K562 (cell line): ENCODE measurements at regions not wholly inside any gene's neighbourhood (a gene's known extent, or its start where the extent isn't known, plus 50 kb on each side); places are given as distances from the start of the nearest gene placed in this dataset.

Experiments
- ATAC-seq: fragments of 200-7000 bp; cut with Tn5 transposase; 3 replicates; pipeline ENCODE4 v1.9.1; 2020; ENCODE audit warnings: moderate library complexity
- BruUV-seq: library from RNA; stranded (reverse); fragments of 400-500 nt; replicated peaks from 2 replicates; lab custom pipeline; 2021; lab: Mats Ljungman, UMichigan
- CTCF ChIA-PET: fragments of 300-600 bp; formaldehyde crosslinking; extraction: SDS; loops from one replicate; lab custom pipeline; 2021; ENCODE audit warnings: low intra/inter-chr PET ratio; lab: Yijun Ruan, JAX
- POLR2A ChIA-PET: fragments of 300-600, 350-650 bp; sonication (Branson Sonifier 250); formaldehyde crosslinking; extraction: SDS; loops from one replicate; lab custom pipeline; 2021; ENCODE audit warnings: antibody characterized with exemption, inconsistent platforms; lab: Yijun Ruan, JAX
- DNase-seq, 4 experiments: peaks; one replicate each; pipeline versions ENCODE4 v3.0.0 to v3.0.0-alpha.2; 2011 to 2018; ENCODE audit warnings: low spot score in 3 of 4, mixed read lengths in 3 of 4; ENCODE audit errors: extremely low read depth in 1 of 4
- FAIRE-seq: peaks from 2 replicates; lab custom pipeline; 2011; peaks lifted over from hg19 to GRCh38; lab: Jason Lieb, UNC
- H2AFZ ChIP-seq: 2 replicates; pipeline ENCODE4 v1.6.0; 2011; ENCODE audit warnings: low read depth, low read length, control low read depth, inconsistent platforms
- H3K27ac ChIP-seq: fragments of 200-600 bp; 3 replicates; pipeline ENCODE4 v1.8.0; 2011; ENCODE audit warnings: low read depth, mild to moderate bottlenecking, control low read depth, inconsistent platforms, low read length, moderate library complexity, mixed read lengths; ENCODE audit errors: extremely low read depth
- H3K27me3 ChIP-seq, 2 experiments: fragments of 300-600 bp in 1 of 2; 2 replicates in 1 of 2; 3 replicates in 1 of 2; pipeline versions ENCODE4 v1.6.0 to v1.8.0; 2011; ENCODE audit warnings: inconsistent platforms in 2 of 2, low read length in 2 of 2, mild to moderate bottlenecking in 1 of 2, mixed read lengths in 1 of 2, moderate library complexity in 1 of 2; ENCODE audit not compliant: control insufficient read depth in 2 of 2, insufficient read depth in 2 of 2
- H3K36me3 ChIP-seq: fragments of 300-600 bp; 3 replicates; pipeline ENCODE4 v1.8.0; 2011; ENCODE audit warnings: mild to moderate bottlenecking, low read length, inconsistent platforms; ENCODE audit not compliant: control insufficient read depth, insufficient read depth
- H3K4me1 ChIP-seq, 2 experiments: fragments of 200-600 bp in 1 of 2; replicated peaks in 1 of 2; 2 replicates in 1 of 2; 3 replicates in 1 of 2; pipeline versions ENCODE4 v1.5.1 to v1.8.0; 2011; ENCODE audit warnings: inconsistent platforms in 2 of 2, low read length in 2 of 2, mild to moderate bottlenecking in 1 of 2, mixed read lengths in 1 of 2, moderate library complexity in 1 of 2; ENCODE audit not compliant: control insufficient read depth in 2 of 2, insufficient read depth in 2 of 2
- H3K4me2 ChIP-seq: 2 replicates; pipeline ENCODE4 v1.6.1; 2011; ENCODE audit warnings: low read length, control low read depth, inconsistent platforms, mixed read lengths; ENCODE audit not compliant: insufficient read depth
- H3K4me3 ChIP-seq: fragments of 200-600 bp; sonication (generic), shearing (Covaris generic); 2 replicates; pipeline ENCODE4 v1.5.1; 2016; ENCODE audit warnings: control low read depth, inconsistent platforms
- H3K79me2 ChIP-seq: fragments of 200-600 bp; 3 replicates; pipeline ENCODE4 v1.8.0; 2011; ENCODE audit warnings: low read length, inconsistent platforms; ENCODE audit not compliant: control insufficient read depth, insufficient read depth
- H3K9ac ChIP-seq, 2 experiments: 2 replicates each; pipeline versions ENCODE4 v1.6.0 to v1.6.1; 2011; ENCODE audit warnings: low read depth in 2 of 2, low read length in 2 of 2, control low read depth in 1 of 2, inconsistent platforms in 1 of 2, mild to moderate bottlenecking in 1 of 2, mixed read lengths in 1 of 2; ENCODE audit not compliant: insufficient read depth in 1 of 2
- H3K9me1 ChIP-seq: one replicate; pipeline ENCODE4 v1.6.0; 2011; ENCODE audit warnings: inconsistent platforms, mild to moderate bottlenecking, low read length, moderate library complexity; ENCODE audit not compliant: control insufficient read depth, insufficient read depth
- H3K9me3 ChIP-seq: replicated peaks from 2 replicates; pipeline ENCODE4 v1.5.1; 2011; ENCODE audit warnings: low read depth, low read length, inconsistent platforms; ENCODE audit not compliant: control insufficient read depth, insufficient read depth
- H4K20me1 ChIP-seq: replicated peaks from 2 replicates; pipeline ENCODE4 v1.6.1; 2011; ENCODE audit warnings: low read length, inconsistent platforms, mixed read lengths; ENCODE audit not compliant: control insufficient read depth, insufficient read depth
- ARID3B ChIP-seq: fragments of 250-450 bp; sonication (Bioruptor Pico); IDR thresholded peaks from 2 replicates; pipeline ENCODE4 v1.4.0; 2020; ENCODE audit warnings: borderline replicate concordance
- CCNT2 ChIP-seq: IDR thresholded peaks from 2 replicates; pipeline ENCODE4 v1.6.1; 2011; ENCODE audit warnings: borderline replicate concordance, low read depth, mild to moderate bottlenecking, moderate library complexity, mixed read lengths, low read length; ENCODE audit not compliant: insufficient read length; ENCODE audit errors: extremely low read depth
- ETS2 ChIP-seq: IDR thresholded peaks from 2 replicates; pipeline ENCODE4 v1.6.1; 2016; ENCODE audit warnings: borderline replicate concordance, missing genetic modification characterization, mild to moderate bottlenecking, moderate library complexity, missing compliant biosample characterization; ENCODE audit not compliant: poor library complexity, severe bottlenecking
- PHF20 ChIP-seq: fragments of 450-650 bp; IDR thresholded peaks from 2 replicates; pipeline ENCODE4 v1.6.1; 2018; ENCODE audit not compliant: partially characterized antibody
- TCF7L2 ChIP-seq: fragments of 150-350 bp; IDR thresholded peaks from 2 replicates; pipeline ENCODE4 v1.6.1; 2016; ENCODE audit warnings: low read depth, mild to moderate bottlenecking, low read length, moderate library complexity
- VEZF1 ChIP-seq: fragments of 200-800 bp; sonication (Bioruptor generic); IDR thresholded peaks from 2 replicates; pipeline ENCODE4 v1.6.1; 2017; ENCODE audit warnings: missing genetic modification characterization, missing compliant biosample characterization
- ZBTB8A ChIP-seq: fragments of 450-650 bp; IDR thresholded peaks from 2 replicates; pipeline ENCODE4 v1.6.1; 2018; ENCODE audit warnings: mild to moderate bottlenecking, moderate library complexity; ENCODE audit not compliant: partially characterized antibody
- WGBS: fragments of 100-300 bp; shearing (Covaris generic); methylation state at CpG from one replicate; pipeline ENCODE4 v1.1.6; 2016; ENCODE audit warnings: low coverage, mixed read lengths; ENCODE audit not compliant: insufficient coverage; ENCODE audit errors: missing lambda C conversion rate; 5-methylcytosine and 5-hydroxymethylcytosine counted together
- in situ Hi-C: fragments of 300-500 bp; cut with MboI; formaldehyde crosslinking; loops from 4 replicates; pipeline ENCODE4 v1.15.0; 2018; ENCODE audit warnings: inconsistent platforms, mixed read lengths
- intact Hi-C: fragments of 100-400 bp; cut with micrococcal nuclease; formaldehyde crosslinking; loops from 2 replicates; pipeline ENCODE4 v1.14.2; 2022

DNA sequence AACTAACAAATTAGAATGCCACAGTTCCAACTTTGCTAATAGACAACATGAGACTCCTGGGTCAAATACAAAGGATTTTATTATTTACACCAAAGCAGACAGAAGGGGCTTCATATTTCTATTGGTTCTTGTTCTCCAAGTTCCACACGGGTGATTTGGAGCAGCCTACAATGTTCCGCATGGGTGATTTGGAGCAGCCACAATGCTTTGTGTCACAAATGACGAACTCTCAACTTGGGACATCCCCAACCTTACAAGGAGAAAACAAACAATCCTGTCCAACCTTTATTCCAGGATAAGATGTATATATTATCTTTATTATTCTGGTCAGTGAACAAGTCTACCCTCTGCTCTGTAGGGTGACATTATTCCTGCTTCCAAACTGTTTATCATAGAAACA is 694.3 kb upstream of the MGAT4C start:
- Histone ChIP-seq H3K4me2 (no peak overlapping the region), H3K9me3 (no peaks in the 10 kb centered on the region), H2AFZ (no peak overlapping the region), H3K4me3 (no peak overlapping the region), H3K27me3 (no peaks in the 10 kb centered on the region), H3K27ac (no peak overlapping the region), H3K79me2 (no peaks in the 10 kb centered on the region), H4K20me1 (no peaks in the 10 kb centered on the region), H3K36me3 (no peaks in the 10 kb centered on the region), H3K4me1 (no peaks in the 10 kb centered on the region), H3K9ac (no peak overlapping the region), H3K9me1 (no peaks in the 10 kb centered on the region)
- DNase-seq (no peak), ATAC-seq (no peak), FAIRE-seq (no peak)
- ChIA-PET CTCF (no interaction called here), POLR2A (no interaction called here)
- TF ChIP-seq PHF20 (no peak), ZBTB8A (no peak), TCF7L2 (no peak), ETS2 (no peak), VEZF1 (CRISPR knock-in tag) (no peak), ARID3B (CRISPR knock-in tag) (no peak), CCNT2 (no peak)
- BruUV-seq: no TSS peak
- WGBS: 4% methylated on average over 3 of the region's 3 CpGs
- in situ Hi-C loops: no loop called here
- intact Hi-C loops: no loop called here
